AG10803 (cell line): ENCODE measurements at regions not wholly inside any gene's neighbourhood (a gene's known extent, or its start where the extent isn't known, plus 50 kb on each side); places are given as distances from the start of the nearest gene placed in this dataset.

Source experiments
- DNase-seq: peaks from one replicate; pipeline ENCODE4 v3.0.0; 2010; ENCODE audit warnings: low read depth
- H3K4me3 ChIP-seq: 2 replicates; pipeline ENCODE4 v1.5.1; 2011; ENCODE audit warnings: mild to moderate bottlenecking, low read length, control low read depth
- CTCF ChIP-seq: conservative IDR thresholded peaks from 2 replicates; pipeline ENCODE4 v1.5.1; 2011; ENCODE audit warnings: mild to moderate bottlenecking, low read length, control low read depth, inconsistent platforms

DNA sequence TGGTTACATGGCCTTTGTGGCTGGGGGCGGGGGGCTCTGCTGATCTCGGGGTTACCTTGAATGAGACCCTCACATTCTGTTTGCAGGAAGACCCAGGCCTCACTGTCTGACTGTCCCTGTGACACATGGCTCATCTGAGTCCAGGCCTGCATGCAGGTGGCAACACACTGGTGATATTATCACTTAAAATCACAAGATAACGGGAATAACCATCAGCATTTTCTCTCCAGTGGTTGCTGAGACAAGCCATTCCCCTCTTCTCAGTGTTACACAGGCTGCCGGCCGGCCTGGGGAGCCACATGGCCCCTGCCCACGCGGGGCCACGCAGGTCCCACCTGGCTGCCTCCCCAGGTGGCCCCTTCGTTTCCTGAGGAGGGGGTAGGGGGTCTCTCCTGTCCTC, 197.6 kb downstream of the ENGASE start:
- no peak for TF ChIP-seq CTCF
- no peak for DNase-seq

DNA sequence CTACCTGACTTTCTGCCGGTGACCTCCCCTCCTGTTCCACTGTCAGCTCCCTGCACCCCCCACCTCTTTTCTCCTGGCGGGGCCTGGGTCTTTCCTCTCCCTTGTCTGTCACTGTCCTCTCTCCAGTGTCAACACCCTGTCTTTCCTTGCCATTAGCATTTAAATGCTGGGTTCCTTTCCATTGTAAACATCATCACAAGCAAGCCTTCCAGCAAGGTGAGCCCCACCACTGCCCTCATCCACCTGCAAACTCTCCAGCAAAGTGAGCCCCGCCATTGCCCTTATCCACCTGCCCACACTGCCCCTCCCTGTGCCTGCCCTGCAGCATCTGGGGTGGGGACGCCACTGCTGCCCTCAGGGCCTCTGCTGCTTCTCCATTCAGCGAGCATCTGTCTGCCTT, 195.0 kb downstream of the ENGASE start:
- H3K4me3 ChIP-seq, result no peak overlapping the region
- DNase-seq, result no peak
- no peak for TF ChIP-seq CTCF

More for the DNA sequence above, 197.6 kb downstream of the ENGASE start:
- no peak overlapping the region for H3K4me3 ChIP-seq

DNA sequence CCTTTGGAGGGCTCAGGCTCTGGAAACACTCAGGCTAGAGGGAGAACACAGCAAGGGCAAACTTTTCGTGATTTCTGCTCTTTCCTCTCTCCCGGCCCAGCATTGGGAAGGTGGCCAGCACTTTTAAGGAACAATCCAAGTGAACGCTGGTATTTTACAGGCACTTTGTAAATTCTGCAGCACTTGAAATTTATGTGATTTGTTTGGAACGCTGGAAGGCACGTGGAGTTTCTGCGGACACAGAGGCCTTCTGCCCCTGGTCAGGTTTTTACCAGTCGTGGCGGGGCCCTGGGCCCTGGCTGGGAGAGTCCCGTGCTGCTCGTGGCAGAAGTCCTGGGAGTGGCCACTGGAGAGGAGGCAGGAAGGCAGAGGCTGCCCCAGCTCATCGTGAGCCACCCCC, 188.6 kb downstream of the ENGASE start:
- no peak for TF ChIP-seq CTCF
- no peak overlapping the region for H3K4me3 ChIP-seq
- no peak for DNase-seq

- TF ChIP-seq CTCF, result no peak
- no peak overlapping the region for H3K4me3 ChIP-seq
- no peak for DNase-seq
Observed at GRCh38 chr17:79262624-79263023, 188.0 kb downstream of the ENGASE start.

DNA sequence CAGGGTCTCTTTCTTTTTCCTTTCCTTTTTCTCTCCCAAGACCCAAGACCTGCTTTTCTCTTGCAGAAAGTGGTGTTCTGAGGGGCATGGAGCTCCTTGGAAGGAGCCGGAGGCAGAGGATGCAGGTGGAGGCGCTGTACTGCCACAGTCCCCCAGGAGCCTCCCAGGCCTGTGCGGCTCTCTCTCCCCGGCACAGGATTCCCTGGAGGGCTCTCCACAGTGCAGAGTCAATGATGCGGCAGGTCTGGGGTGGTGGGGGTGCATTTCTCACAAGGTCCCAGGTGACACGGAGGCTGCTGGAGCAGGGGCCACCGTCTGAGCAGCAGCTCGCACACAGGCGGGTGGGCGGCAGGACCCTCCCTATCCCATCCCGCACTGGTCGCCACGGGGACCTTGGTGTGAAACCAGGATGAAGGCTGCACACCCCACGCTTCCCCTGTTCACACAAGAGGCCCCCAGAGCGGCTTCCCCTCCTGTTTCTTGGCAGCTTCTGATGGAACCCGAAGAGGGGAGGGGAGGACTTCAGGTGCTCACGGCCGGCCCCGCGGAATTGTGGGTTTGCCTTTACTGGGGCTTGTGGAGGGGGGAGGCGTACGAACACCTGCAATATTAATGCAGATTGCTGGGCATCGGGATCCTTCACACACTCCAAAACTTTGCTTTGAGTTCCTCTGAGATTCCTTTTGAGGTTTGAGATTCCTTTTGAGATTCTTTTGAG, 186.9 kb downstream of the ENGASE start:
- no peak for TF ChIP-seq CTCF
- DNase-seq, result no peak
- no peak overlapping the region for H3K4me3 ChIP-seq

DNA sequence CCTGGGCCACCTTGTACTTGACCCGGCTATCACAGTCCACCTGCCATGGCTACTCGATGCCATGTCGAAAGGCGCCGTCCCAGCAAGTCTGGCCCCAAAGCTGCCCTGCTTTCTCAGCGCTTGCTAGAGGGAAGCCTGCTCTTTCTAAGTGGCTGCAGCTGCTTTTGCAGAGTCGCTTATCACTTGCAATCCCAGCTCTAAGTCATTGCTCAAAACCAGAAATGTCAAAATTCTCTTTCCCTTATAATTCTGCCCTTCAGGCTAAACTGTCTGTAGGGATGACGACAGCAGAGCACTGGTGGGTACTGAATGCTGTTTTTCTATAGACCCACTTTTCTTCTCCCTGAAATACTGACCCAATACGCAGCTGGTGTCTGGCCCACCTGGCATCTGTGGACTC, 184.2 kb downstream of the ENGASE start:
- no peak overlapping the region for H3K4me3 ChIP-seq
- DNase-seq, result no peak
- TF ChIP-seq CTCF, result no peak

DNA sequence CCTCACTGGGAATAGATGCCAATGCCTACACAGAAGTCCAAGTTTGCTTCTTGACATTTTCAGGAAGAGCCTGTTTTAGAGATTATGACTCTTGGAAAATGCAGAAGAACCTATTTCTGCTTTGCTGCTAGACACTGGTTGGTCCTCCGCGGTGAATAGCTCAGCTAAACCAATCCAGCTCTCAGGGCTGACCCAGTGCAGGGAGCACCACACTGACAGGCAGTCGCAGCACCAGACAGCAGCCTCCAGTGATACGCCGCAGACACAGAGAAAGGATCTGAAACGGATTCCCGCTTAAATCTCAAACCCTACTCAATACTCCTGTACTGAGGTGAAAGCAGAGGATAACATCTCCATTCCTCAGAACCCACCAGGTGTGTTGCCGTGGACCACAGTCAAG, 183.4 kb downstream of the ENGASE start:
- no peak for DNase-seq
- no peak for TF ChIP-seq CTCF
- no peak overlapping the region for H3K4me3 ChIP-seq
